Activated CD4-positive, alpha-beta memory T cell treated with anti-CD3 and anti-CD28 coated beads for 36 hours (primary cell): ENCODE measurements at regions not wholly inside any gene's neighbourhood (a gene's known extent, or its start where the extent isn't known, plus 50 kb on each side); places are given as distances from the start of the nearest gene placed in this dataset.
A peak's percentile ranks its signal among the peaks of the same experiment; 100 is the strongest.

ENCODE experiments used
- CTCF ChIA-PET: fragments of 350-600 bp; sonication (Branson Sonifier 250); formaldehyde crosslinking; loops from one replicate; lab custom pipeline; 2021; ENCODE audit warnings: antibody characterized with exemption, inconsistent platforms; lab: Charles Lee
- POLR2A ChIA-PET: fragments of 350-600 bp; sonication (Branson Sonifier 250); formaldehyde crosslinking; loops from one replicate; lab custom pipeline; 2021; ENCODE audit warnings: antibody characterized with exemption; lab: Charles Lee
- DNase-seq: peaks from one replicate; pipeline ENCODE4 v3.0.0-alpha.2; 2020
- H3K27ac Mint-ChIP-seq: one replicate; pipeline ENCODE4 v1.8.0; 2021; ENCODE audit warnings: mixed read lengths
- H3K27me3 Mint-ChIP-seq: one replicate; pipeline ENCODE4 v1.8.0; 2021; ENCODE audit warnings: mixed read lengths
- H3K36me3 Mint-ChIP-seq: one replicate; pipeline ENCODE4 v1.8.0; 2021; ENCODE audit warnings: mixed read lengths
- H3K4me1 Mint-ChIP-seq: one replicate; pipeline ENCODE4 v1.8.0; 2021; ENCODE audit warnings: low read depth, mixed read lengths
- H3K4me3 Mint-ChIP-seq: one replicate; pipeline ENCODE4 v1.8.0; 2021; ENCODE audit warnings: mild to moderate bottlenecking, mixed read lengths
- H3K9me3 Mint-ChIP-seq: one replicate; pipeline ENCODE4 v1.8.0; 2021; ENCODE audit warnings: mixed read lengths
- intact Hi-C: fragments of 100-400 bp; cut with micrococcal nuclease; formaldehyde crosslinking; loops from one replicate; pipeline ENCODE4 v1.15.1; 2023

DNA sequence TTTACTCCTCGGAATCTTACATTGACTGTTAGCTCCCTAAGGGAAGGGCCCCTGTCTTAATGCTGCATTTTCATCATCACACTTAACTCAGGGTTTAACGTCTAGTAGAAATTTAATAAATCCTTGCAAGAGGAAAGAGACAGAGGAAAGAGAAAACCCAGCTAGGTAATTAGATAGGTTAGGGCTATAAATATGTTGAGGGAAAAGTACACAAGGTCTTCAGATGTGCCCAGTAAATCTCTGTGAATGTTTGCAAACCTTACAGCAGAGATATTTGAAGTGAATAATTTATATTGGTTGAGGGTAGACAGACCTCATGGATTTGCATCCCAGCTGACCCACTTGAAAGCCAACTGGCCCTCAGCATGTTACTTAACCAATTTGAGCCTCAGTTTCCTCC, 315.5 kb upstream of the NPVF start:
- H3K27me3 Mint-ChIP-seq = peaks cover 23% of the 10 kb centered on the region
- H3K4me1 Mint-ChIP-seq = no peaks in the 10 kb centered on the region
- intact Hi-C loops = no loop called here
- no peaks in the 10 kb centered on the region for H3K9me3 Mint-ChIP-seq
- POLR2A ChIA-PET = no interaction called here
- no peak overlapping the region for H3K27ac Mint-ChIP-seq
- H3K4me3 Mint-ChIP-seq = no peak overlapping the region
- DNase-seq = no peak
- H3K36me3 Mint-ChIP-seq = no peaks in the 10 kb centered on the region
- CTCF ChIA-PET = interaction anchor here (0.8 kb wide), 1 partner anchor 284 kb away, joined by 3 read pairs; no protein-coding TSS in a partner anchor

GRCh38 chr7:25544254-25544653, 316.0 kb upstream of the NPVF start:
- Mint-ChIP-seq H3K27ac (no peak overlapping the region), H3K4me3 (no peak overlapping the region), H3K9me3 (no peaks in the 10 kb centered on the region), H3K4me1 (no peaks in the 10 kb centered on the region), H3K27me3 (peaks cover 23% of the 10 kb centered on the region), H3K36me3 (no peaks in the 10 kb centered on the region)
- ChIA-PET POLR2A (no interaction called here), CTCF (interaction anchor here (0.8 to 1.5 kb wide), 2 partner anchors 20 to 284 kb away, joined by 3 read pairs; no protein-coding TSS in a partner anchor)
- DNase-seq = no peak
- intact Hi-C loops = no loop called here

GRCh38 chr7:25545124-25546008, 317.1 kb upstream of the NPVF start:
- H3K9me3 Mint-ChIP-seq = no peaks in the 10 kb centered on the region
- DNase-seq = no peak
- H3K27me3 Mint-ChIP-seq = peaks cover 25% of the 10 kb centered on the region
- no peak overlapping the region for H3K4me3 Mint-ChIP-seq
- no peaks in the 10 kb centered on the region for H3K4me1 Mint-ChIP-seq
- ChIA-PET POLR2A (no interaction called here), CTCF (interaction anchor here (0.7 to 1.5 kb wide), 2 partner anchors 19 to 20 kb away, joined by 3 read pairs; no protein-coding TSS in a partner anchor)
- H3K36me3 Mint-ChIP-seq = no peaks in the 10 kb centered on the region
- H3K27ac Mint-ChIP-seq = no peak overlapping the region
- intact Hi-C loops = no loop called here

GRCh38 chr7:25546306-25546705, 318.0 kb upstream of the NPVF start:
- CTCF ChIA-PET = no interaction called here
- peaks cover 32% of the 10 kb centered on the region for H3K27me3 Mint-ChIP-seq
- DNase-seq = no peak

GRCh38 chr7:25549271-25549921, 321.1 kb upstream of the NPVF start:
- CTCF ChIA-PET = no interaction called here
- Mint-ChIP-seq H3K4me3 (no peak overlapping the region), H3K9me3 (no peaks in the 10 kb centered on the region), H3K4me1 (no peaks in the 10 kb centered on the region), H3K27me3 (peaks cover 22% of the 10 kb centered on the region), H3K27ac (no peak overlapping the region), H3K36me3 (no peaks in the 10 kb centered on the region)
- POLR2A ChIA-PET = no interaction called here
- DNase-seq = no peak
- intact Hi-C loops = no loop called here

More at GRCh38 chr7:25546306-25546705, 318.0 kb upstream of the NPVF start:
- POLR2A ChIA-PET = no interaction called here
- H3K4me3 Mint-ChIP-seq = no peak overlapping the region
- no peak overlapping the region for H3K27ac Mint-ChIP-seq
- no peaks in the 10 kb centered on the region for H3K4me1 Mint-ChIP-seq
- intact Hi-C loops = no loop called here
- no peaks in the 10 kb centered on the region for H3K36me3 Mint-ChIP-seq
- H3K9me3 Mint-ChIP-seq = no peaks in the 10 kb centered on the region

- peaks cover 22% of the 10 kb centered on the region for H3K27me3 Mint-ChIP-seq
- no peaks in the 10 kb centered on the region for H3K36me3 Mint-ChIP-seq
- no peaks in the 10 kb centered on the region for H3K4me1 Mint-ChIP-seq
- no peak overlapping the region for H3K4me3 Mint-ChIP-seq
- intact Hi-C loops = no loop called here
- CTCF ChIA-PET = no interaction called here
- POLR2A ChIA-PET = no interaction called here
- DNase-seq = no peak
- H3K9me3 Mint-ChIP-seq = no peaks in the 10 kb centered on the region
- H3K27ac Mint-ChIP-seq = no peak overlapping the region
These were observed 321.9 kb upstream of the NPVF start for GRCh38 chr7:25550149-25550548.

GRCh38 chr7:25552998-25553397, 324.7 kb upstream of the NPVF start:
- peaks cover 13% of the 10 kb centered on the region for H3K27me3 Mint-ChIP-seq
- POLR2A ChIA-PET = no interaction called here
- H3K27ac Mint-ChIP-seq = no peak overlapping the region
- DNase-seq = no peak
- H3K36me3 Mint-ChIP-seq = no peaks in the 10 kb centered on the region
- no peak overlapping the region for H3K4me3 Mint-ChIP-seq
- no peaks in the 10 kb centered on the region for H3K9me3 Mint-ChIP-seq
- intact Hi-C loops = no loop called here
- CTCF ChIA-PET = no interaction called here
- H3K4me1 Mint-ChIP-seq = peaks cover 5% of the 10 kb centered on the region

DNA sequence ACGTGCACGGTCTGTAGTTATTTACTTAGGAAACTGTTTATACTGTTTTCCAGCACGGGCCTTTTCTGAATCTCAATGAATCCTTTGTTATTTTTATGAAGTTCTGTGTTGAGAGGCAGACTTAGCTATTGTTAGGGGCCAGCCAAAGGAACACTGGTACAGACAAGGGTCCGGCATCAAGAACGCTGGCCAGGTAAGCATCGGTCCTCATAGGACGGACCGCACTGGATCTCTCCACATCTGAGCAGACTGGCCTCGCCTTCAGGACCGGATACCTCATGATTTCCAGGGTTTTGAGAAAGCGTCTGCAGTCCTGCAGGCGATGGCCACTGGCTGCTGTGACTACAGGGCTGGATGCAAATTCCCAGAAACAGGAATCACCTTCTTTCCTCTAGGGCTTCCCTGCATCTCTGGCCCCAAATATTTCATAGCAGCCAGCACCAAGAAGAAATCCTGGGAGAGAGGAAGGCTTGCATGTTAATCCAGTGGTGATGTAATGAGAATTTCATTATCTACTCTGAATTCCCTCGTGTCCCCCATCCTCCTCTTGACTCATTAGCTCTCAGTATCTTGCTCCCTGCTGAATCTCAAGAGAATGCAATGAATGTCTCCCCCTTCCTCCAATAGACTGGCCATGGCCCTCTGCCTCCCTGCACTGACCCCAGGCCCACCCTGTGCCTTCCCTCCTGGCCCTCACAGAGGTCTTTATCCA, 325.4 kb upstream of the NPVF start:
- no peak for DNase-seq
- no peaks in the 10 kb centered on the region for H3K9me3 Mint-ChIP-seq
- intact Hi-C loops = no loop called here
- H3K27ac Mint-ChIP-seq = no peak overlapping the region
- H3K4me3 Mint-ChIP-seq = no peak overlapping the region
- ChIA-PET POLR2A (no interaction called here), CTCF (no interaction called here)
- no peaks in the 10 kb centered on the region for H3K36me3 Mint-ChIP-seq
- peaks cover 10% of the 10 kb centered on the region for H3K27me3 Mint-ChIP-seq
- H3K4me1 Mint-ChIP-seq = peaks cover 5% of the 10 kb centered on the region

DNA sequence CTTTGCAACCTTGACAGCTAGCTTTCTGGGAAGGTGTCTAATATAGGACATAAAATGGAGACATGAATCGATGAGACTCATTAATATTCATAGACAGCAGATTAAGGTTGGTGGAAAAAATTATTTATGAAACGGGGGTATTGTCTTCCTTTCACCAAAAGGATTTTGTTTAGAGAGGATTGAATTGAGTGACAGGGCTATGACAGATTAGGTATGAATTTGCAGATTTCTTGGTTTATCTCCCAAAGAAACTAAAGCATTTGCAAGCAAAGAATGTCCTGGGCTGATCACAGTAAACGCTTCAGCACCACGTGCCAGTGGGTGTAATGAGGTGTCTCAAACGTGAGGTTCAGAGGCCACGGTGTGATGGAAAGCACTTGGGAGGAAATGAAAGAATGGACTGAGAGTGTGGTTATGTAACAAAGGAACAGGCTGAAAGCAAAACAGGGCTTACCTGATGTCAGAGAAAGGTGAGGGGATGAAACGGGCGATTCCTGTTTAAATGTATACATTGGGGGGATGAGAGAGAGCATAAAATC, 329.2 kb upstream of the NPVF start:
- Mint-ChIP-seq H3K4me3 (no peak overlapping the region), H3K27me3 (peaks cover 3% of the 10 kb centered on the region), H3K36me3 (no peaks in the 10 kb centered on the region), H3K4me1 (peaks cover 5% of the 10 kb centered on the region), H3K9me3 (no peaks in the 10 kb centered on the region), H3K27ac (no peak overlapping the region)
- CTCF ChIA-PET = no interaction called here
- intact Hi-C loops = no loop called here
- POLR2A ChIA-PET = no interaction called here
- DNase-seq = peak; percentile 13

GRCh38 chr7:25557930-25558329, 329.6 kb upstream of the NPVF start:
- intact Hi-C loops = no loop called here
- H3K27me3 Mint-ChIP-seq = peaks cover 3% of the 10 kb centered on the region
- no peak overlapping the region for H3K4me3 Mint-ChIP-seq
- H3K4me1 Mint-ChIP-seq = peaks cover 5% of the 10 kb centered on the region
- ChIA-PET POLR2A (no interaction called here), CTCF (no interaction called here)
- H3K9me3 Mint-ChIP-seq = no peaks in the 10 kb centered on the region
- DNase-seq = no peak
- no peaks in the 10 kb centered on the region for H3K36me3 Mint-ChIP-seq
- no peak overlapping the region for H3K27ac Mint-ChIP-seq

DNA sequence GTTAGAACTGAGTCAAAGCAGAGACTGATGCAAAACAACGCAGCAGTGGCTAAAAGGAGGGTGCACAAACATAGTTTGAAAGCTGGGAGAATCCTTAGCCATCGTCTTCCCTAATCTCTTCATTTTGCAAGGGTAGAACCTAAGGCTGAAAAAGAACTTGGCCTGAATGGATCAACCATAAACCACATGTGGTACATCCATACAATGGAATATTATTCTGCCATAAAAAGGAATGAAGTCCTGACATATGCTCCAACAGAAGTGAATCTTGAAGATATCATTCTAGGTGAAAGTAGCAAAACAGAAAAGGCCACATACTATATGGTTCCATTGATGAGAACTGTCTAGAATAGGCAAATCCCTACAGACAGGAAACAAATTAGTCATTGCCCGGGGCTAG, 330.3 kb upstream of the NPVF start:
- ChIA-PET CTCF (no interaction called here), POLR2A (no interaction called here)
- no peak overlapping the region for H3K4me3 Mint-ChIP-seq
- H3K27me3 Mint-ChIP-seq = peaks cover 3% of the 10 kb centered on the region
- H3K9me3 Mint-ChIP-seq = no peaks in the 10 kb centered on the region
- no peak overlapping the region for H3K27ac Mint-ChIP-seq
- intact Hi-C loops = no loop called here
- H3K4me1 Mint-ChIP-seq = peaks cover 5% of the 10 kb centered on the region
- no peak for DNase-seq
- no peaks in the 10 kb centered on the region for H3K36me3 Mint-ChIP-seq
